HFF-Myc (cell line): ENCODE measurements at regions not wholly inside any gene's neighbourhood (a gene's known extent, or its start where the extent isn't known, plus 50 kb on each side); places are given as distances from the start of the nearest gene placed in this dataset.

ENCODE experiments used
- DNase-seq: peaks from one replicate; pipeline ENCODE4 v3.0.0-alpha.2; 2011; ENCODE audit warnings: low read depth; ENCODE audit errors: extremely low read depth
- H3K4me3 ChIP-seq: replicated peaks from 2 replicates; pipeline ENCODE4 v1.5.1; 2011; ENCODE audit warnings: low read depth, mild to moderate bottlenecking, control low read depth, low read length
- CTCF ChIP-seq: IDR thresholded peaks from 2 replicates; pipeline ENCODE4 v1.5.1; 2012; ENCODE audit warnings: mild to moderate bottlenecking, low read depth, low read length, control low read depth; ENCODE audit errors: missing control alignments

- no peak for TF ChIP-seq CTCF
- H3K4me3 ChIP-seq = no peak overlapping the region
- DNase-seq = no peak
Measured at GRCh38 chr10:118397391-118397790, 55.3 kb upstream of the FAM204A start.

- no peak for TF ChIP-seq CTCF
- H3K4me3 ChIP-seq = no peak overlapping the region
- DNase-seq = no peak
Measured at GRCh38 chr10:118395947-118396346, 53.8 kb upstream of the FAM204A start.

- peak; percentile 20 for DNase-seq
- H3K4me3 ChIP-seq = no peak overlapping the region
- TF ChIP-seq CTCF = no peak
Measured at GRCh38 chr10:118394301-118395200, 52.4 kb upstream of the FAM204A start.

- no peak for TF ChIP-seq CTCF
- H3K4me3 ChIP-seq = no peak overlapping the region
- no peak for DNase-seq
Measured at GRCh38 chr10:118392761-118393160, 50.6 kb upstream of the FAM204A start.
